HG03457 (cell line): ENCODE measurements at regions not wholly inside any gene's neighbourhood (a gene's known extent, or its start where the extent isn't known, plus 50 kb on each side); places are given as distances from the start of the nearest gene placed in this dataset.

Experiments
- ATAC-seq: cut with Tn5 transposase; IDR thresholded peaks from one replicate; pipeline ENCODE4 v1.9.1; 2021; ENCODE audit warnings: moderate number of reproducible peaks; ENCODE audit not compliant: unreplicated experiment

DNA sequence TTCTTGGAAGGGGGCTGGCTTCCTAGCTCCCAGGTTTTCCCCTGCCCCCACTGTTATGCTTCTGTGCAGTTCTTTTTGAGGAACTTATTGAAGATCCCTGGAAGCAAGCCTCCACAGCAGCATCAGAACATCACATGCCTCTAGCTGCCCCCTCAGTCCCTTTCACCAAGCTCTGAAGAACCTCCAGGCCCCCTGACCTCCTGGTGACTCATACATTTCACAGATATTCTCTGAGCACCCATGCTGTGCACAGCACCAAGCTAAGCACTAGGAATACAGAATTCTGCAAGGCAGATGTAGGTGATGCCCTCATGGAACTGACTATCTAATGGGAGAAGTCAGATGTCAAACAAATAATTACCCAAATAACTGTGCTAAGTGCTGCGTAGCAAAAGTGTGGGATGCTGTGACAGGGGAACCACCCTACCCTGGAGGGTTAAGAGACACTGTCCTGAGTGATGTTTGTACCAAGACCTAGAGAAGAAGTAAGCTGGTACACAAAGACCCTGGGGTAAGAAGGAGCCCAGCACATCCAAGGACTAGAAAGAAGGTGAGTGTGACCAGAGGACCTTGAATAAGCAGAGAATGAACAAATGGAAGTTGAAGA is 213.7 kb upstream of the NR4A3 start:
- ATAC-seq = no peak

GRCh38 chr9:99614341-99614740 is 207.3 kb upstream of the NR4A3 start:
- no peak for ATAC-seq

DNA sequence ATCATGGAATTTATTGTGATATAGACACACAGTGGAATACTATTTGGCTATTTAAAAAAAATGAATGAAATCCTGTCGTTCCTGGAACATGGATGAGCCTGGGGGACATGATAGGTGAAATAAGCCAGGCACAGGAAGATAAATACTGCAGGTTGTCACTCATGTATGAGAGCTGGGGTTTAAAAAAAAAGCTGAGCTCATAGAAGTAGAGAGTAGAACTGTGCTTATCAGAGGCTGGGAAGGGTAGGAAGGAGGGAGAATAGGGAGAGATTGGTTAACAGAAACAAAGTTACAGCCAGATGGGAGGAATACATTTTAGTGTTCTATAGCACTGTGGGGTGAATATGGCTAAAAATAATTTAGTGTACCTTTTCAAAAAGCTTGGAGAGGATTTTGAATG is 200.6 kb upstream of the NR4A3 start:
- no peak for ATAC-seq

DNA sequence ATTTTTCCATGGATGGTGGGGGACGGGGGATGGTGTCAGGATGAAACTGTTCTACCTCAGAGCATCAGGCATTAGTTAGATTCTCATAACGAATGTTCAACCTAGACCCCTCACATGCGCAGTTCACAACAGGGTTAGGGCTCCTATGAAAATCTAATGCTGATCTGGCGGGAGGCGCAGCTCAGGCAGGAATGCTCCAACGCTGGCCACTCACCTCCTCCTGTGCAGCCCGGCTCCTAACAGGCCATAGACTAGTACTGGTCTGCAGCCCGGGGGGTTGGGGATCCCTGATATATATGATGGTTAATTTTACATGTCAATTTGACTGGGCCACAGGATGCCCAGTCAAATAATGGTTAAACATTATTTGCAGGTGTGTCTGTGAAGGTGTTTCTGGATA is 199.0 kb upstream of the NR4A3 start:
- ATAC-seq = no peak

DNA sequence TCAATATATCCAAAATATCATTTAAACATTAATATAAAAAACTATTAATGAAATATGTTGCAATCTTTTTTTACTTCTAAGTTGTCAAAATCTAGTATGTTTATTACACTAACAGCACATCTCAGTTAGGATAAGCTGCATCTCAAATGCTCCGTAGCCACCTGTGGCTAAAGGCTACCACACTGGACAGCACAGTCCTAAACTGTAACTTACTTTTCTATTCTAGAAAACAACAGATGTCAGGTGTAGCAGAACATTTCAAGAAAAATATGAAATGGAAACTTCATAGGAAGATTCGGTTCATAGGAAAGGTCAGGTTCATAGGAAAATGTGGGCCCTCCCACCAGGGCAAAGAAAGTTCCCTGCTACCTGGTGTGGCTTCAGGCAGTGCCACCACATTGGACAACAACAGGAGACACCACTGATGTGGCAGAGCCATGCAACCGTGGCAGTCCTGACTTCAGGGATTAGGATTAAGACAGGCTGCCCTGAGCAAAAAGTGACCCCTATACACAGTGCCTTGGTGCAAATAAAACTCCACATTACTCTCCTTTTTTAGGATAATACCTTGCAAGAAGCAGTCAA is 197.8 kb upstream of the NR4A3 start:
- no peak for ATAC-seq

DNA sequence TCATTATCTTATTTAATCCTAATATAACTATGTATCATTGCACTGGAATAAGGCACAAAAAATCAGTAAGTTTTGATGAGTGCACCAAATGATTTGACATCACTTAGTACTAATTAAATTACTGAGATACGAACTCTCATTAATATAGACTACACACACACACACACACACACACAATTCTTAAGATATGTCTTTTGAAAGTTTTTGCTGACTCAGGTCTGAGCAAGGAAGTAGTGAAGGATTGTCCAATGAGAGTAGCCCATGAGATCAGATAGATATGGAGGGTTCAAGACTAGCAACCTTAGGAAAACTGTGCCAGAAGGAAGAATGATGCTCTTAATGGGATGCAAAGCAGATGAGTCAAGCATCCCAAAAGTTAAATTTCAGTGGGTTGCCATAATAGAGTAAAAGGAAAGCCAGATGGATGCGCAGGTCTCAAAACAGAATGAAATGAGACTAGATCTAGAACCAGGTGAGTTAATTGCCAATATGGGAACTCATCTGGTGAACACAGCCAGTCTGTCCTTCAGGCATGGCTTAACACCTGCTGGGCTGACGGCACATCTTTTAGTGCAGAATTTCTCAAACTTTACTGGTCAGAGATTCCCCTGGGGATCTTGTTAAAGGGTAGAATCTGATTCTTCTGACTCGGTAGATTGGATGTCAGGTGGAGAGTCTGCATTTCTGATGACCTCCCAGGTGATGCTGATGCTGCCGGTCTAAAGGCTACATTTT is 197.0 kb upstream of the NR4A3 start:
- ATAC-seq = no peak

GRCh38 chr9:99626426-99626825 is 195.3 kb upstream of the NR4A3 start:
- ATAC-seq = no peak

DNA sequence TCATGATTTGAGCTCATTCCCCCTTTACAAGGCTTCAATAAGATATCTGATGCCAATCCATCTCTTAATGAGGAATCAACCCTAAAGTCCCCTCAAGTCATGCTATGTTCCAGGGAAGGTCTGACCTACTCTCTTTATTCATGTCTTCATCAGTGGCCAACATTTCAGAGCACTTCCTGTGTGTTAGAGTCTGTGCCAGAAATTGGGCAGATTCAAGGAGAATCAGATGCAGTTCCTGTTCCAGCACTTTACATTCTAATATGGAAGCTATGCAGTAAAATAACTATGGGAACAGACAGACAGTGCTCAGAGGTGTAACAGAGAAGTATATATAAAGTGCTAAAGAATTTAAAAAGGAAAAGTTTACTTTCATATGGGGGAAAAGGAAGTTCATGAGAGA is 193.4 kb upstream of the NR4A3 start:
- ATAC-seq = no peak

DNA sequence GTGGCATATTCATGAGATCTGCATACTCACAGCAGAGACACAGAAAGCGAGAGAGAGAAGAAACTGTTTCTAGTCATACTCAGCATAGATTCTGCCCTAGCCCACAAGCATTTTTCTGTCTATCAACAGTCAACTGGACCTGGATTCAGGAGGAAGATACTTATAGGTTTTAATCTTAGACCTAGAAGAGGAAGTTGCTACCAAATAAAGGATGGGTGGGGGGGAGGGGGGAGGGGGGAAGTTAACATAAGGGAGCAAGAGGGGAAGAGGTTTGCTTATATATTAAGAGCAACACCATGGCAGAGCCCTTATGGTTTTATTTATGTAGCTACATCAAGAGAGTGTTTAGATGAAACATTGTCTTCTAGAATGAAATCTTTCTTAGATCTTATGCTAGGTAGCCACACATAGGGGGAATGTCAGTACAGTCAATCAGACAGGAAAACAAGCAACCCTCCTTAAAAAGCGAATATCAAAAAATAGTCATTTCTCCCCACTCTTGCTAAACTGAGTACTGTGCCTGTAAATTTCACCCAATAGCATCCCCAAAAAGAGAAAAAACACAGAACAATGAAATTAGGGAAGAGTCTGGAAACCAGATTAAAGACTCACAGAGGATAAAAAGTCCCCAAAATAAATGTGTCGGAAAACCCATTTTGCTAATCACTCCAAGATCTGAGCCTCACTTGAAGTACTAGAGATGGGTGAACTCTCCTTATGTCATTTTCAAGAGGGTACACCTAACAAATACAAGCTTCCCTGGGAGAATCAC is 192.7 kb upstream of the NR4A3 start:
- ATAC-seq = no peak

GRCh38 chr9:99632349-99633038 is 189.2 kb upstream of the NR4A3 start:
- no peak for ATAC-seq

GRCh38 chr9:99633265-99633664 is 188.4 kb upstream of the NR4A3 start:
- ATAC-seq = no peak

DNA sequence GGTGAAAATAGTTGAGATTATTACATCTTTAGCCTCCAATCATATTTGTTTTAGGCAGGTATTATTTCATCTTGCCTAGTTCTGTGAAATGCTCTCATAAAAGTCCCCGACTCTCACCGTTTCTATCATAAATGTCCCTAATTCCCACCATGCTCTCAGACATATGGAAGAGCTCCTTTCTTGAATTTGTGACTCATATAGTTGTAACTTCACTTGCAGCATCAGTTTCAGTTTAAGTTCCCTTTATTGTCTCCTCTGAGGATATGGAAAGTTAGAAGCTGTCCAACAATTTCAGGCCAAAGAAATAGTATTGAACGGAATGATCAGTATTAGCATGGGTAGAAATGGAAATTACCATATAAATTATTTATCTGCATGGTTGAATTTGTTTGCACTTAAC is 187.5 kb upstream of the NR4A3 start:
- ATAC-seq = no peak

- no peak for ATAC-seq
These were observed 186.7 kb upstream of the NR4A3 start for GRCh38 chr9:99635032-99635431.

- no peak for ATAC-seq
These were observed 184.0 kb upstream of the NR4A3 start for GRCh38 chr9:99637641-99638040.

DNA sequence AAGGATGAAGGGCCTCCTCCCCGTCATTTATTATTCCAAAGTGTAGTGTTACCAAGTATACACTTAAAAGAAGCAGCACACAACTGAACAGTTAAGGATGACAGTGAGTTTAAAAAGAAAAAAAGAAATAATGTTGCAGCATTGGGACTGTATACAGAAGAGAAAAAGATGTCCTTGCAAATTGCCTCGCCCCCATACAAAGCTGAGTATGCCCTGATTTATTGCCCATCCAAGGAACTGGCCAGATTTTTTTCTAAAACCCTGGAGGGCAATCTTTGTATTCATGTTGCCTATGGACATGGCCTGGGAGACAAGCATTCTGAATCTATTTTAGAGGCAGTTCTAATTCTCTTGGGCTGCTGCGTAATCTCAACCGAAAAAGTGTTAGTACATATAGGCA is 182.7 kb upstream of the NR4A3 start:
- no peak for ATAC-seq

DNA sequence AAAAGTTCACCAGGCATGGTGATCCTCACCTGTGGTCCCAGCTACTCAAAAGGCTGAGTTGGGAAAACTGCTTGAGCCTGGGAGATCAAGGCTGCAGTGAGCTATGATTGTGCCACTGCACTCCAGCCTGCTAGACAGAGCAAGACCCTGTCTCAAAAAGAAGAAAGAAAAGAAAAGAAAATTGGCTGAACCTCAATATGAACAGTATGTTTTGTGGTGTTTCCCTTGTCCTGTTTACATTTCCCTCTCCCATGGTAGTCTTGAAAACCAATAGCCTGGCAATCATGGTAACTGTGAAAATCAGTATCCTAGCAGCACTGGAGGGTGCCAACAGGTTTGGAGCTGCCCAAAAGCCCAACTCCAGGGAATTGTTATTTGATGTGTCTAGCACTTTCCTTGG is 174.1 kb upstream of the NR4A3 start:
- no peak for ATAC-seq

GRCh38 chr9:99650187-99650874 is 171.4 kb upstream of the NR4A3 start:
- ATAC-seq = no peak

GRCh38 chr9:99660191-99660636 is 161.5 kb upstream of the NR4A3 start:
- ATAC-seq = peak; percentile 83

DNA sequence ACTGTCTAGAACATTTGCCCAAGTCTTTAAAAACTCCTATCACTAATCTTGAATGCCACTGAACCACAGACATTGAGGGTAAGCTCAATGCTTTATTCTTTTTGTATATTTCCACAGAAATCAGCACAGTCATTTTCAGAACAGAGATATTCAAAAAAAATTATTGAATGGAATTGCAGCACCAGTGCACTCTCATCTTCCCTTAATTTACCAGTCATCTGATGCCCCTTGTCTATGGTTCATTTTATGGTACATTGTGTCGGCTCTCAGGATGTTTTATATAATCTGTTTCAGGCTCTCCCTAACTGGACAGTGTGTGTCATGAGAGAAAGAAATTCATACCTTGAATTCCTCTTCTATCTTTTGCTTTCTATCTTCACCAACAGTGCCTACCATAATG is 158.4 kb upstream of the NR4A3 start:
- no peak for ATAC-seq

GRCh38 chr9:99663856-99664255 is 157.8 kb upstream of the NR4A3 start:
- ATAC-seq = no peak

- no peak for ATAC-seq
These were observed 155.1 kb upstream of the NR4A3 start for GRCh38 chr9:99666571-99666970.
